DOHH2 (cell line): ENCODE measurements at regions not wholly inside any gene's neighbourhood (a gene's known extent, or its start where the extent isn't known, plus 50 kb on each side); places are given as distances from the start of the nearest gene placed in this dataset.

Source experiments
- EZH2phosphoT487 ChIP-seq: fragments of 200-600 bp; sonication (generic); IDR thresholded peaks from 2 replicates; pipeline ENCODE4 v1.6.1; 2017; ENCODE audit warnings: borderline replicate concordance, mild to moderate bottlenecking, antibody characterized with exemption, low read length, moderate library complexity, mixed read lengths
- TF ChIP-seq, protein P1 (sequence below): fragments of 200-600 bp; sonication (generic); IDR thresholded peaks from one replicate; pipeline ENCODE4 v1.5.1; 2014; ENCODE audit warnings: antibody characterized with exemption, mild to moderate bottlenecking, low read depth, low read length; ENCODE audit not compliant: poor library complexity, severe bottlenecking

DNA sequence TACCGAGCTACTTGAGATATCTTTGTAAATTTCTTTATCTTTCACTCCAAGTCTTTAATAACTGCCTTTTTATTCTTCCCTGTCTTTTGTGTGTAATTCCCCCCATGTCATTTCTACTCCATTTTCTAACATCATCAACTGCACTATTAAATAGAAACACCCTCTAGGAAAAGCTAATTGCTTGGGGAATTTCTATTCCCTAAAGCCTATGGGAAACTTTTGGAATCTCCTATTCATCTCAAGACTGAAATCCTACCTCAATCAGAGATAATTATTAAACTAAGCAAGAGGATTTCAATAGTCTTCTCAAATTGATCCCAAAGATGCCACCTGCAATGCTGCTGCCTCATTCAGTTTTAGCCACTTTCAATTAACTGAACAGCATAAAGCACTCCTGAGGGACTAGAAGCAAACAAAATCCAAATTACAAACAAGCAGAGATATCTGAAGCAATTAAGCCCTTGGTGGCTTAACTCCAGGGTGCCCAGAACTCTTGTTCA lies 598.7 kb downstream of the IGSF11 start:
- TF ChIP-seq, protein P1, sequence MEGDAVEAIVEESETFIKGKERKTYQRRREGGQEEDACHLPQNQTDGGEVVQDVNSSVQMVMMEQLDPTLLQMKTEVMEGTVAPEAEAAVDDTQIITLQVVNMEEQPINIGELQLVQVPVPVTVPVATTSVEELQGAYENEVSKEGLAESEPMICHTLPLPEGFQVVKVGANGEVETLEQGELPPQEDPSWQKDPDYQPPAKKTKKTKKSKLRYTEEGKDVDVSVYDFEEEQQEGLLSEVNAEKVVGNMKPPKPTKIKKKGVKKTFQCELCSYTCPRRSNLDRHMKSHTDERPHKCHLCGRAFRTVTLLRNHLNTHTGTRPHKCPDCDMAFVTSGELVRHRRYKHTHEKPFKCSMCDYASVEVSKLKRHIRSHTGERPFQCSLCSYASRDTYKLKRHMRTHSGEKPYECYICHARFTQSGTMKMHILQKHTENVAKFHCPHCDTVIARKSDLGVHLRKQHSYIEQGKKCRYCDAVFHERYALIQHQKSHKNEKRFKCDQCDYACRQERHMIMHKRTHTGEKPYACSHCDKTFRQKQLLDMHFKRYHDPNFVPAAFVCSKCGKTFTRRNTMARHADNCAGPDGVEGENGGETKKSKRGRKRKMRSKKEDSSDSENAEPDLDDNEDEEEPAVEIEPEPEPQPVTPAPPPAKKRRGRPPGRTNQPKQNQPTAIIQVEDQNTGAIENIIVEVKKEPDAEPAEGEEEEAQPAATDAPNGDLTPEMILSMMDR = no peak
- TF ChIP-seq EZH2phosphoT487 = no peak
